HG02870 (cell line): ENCODE measurements at regions not wholly inside any gene's neighbourhood (a gene's known extent, or its start where the extent isn't known, plus 50 kb on each side); places are given as distances from the start of the nearest gene placed in this dataset.
"Not testable (repeated sequence)": the region's sequence is repeated elsewhere in the genome, so short reads cannot be mapped to it uniquely, and the experiment has no call there.

Experiments
- ATAC-seq: cut with Tn5 transposase; IDR thresholded peaks from one replicate; pipeline ENCODE4 v1.9.1; 2021; ENCODE audit warnings: mild to moderate bottlenecking, moderate library complexity; ENCODE audit not compliant: unreplicated experiment

DNA sequence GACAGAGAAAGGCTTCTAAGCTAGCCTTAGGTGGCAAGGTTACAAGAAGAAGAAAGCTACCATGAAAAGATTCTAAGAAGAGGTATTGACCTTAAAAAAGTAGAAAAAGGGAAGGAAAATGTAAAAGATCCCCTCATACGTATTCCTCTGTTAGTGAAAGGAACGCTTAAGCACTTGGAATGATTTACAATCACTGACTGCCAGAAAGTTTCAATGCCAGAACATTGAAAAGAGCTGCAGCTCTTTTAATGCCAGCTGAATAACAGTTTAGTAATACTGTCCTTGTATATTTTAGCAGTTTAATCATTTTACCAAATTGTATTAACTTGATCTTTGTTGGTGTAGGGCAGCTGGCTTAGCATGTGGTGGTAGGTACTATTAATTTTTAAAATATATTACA is 650.7 kb downstream of the FAM181B start:
- no peak for ATAC-seq

DNA sequence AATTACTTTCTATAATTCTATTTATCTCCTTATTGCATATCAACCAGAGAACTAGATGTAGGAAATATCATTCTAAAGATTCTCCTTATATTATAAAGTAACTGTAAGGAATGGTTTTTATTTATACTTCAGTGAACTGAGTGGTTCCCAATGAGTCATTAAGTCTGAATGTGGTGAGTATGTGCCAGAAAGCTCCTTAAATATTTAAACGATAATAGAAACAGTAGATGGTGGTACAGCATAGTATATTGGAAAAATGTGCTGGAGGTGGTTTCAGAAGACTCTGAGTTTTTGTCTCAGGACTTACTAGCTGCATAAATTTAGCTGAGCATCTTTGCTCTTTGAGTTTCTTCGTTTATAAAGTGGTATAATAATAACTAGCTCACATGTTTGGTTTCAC is 653.5 kb downstream of the FAM181B start:
- ATAC-seq: no peak

DNA sequence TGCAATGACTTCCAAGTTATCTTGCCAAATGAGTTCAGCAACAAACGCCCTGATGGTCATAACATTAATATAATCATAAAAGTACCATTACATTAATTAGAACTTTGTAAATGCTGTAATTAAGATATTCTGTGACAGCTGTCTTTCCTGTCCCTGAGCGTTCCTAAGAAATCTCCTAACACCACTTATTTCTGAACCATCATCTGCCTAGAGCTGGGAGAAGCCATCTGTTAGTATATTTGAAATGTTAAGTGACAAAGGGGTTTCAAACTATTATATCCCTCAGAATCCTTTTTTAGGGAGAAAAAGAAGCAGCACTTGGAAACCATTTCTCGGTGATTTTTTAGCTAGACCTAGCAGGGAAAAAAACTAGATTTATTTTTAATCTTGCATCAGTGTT is 657.5 kb downstream of the FAM181B start:
- no peak for ATAC-seq

DNA sequence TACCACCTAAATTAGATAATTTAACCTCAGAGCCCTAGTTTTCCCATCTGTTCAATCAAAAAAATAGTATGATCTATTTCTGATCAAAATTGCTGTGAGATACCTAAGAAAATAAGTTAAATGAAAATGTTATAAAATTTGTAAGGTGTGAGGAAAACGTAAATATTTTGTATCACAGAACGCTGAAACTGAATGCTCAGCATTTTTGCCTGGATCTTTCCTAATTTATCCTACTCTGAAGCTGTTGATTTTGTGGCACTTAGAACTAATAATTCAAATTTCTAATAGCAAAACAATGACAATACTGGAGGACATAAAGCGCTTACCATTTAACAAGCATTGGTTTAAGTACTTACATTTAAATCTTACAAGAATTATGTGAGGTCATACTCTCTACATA is 674.2 kb downstream of the FAM181B start:
- no peak for ATAC-seq

DNA sequence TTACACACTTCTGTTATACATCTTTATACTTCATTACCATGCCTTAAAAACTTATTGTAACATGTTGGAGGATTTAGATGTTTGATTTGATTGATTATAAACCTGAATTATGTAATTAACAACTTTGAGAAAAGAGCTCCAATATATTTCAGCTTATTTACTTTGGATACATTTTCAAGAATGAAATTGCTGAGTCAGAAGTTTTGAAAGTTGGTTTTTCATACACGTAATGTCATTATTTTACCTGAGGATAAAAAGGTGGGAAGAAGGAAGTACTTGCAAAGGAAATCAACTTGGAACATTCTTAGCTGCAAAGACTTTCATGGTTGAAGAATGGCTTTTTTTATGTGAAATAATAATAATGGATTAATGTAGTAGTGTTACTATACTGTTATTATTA is 677.2 kb downstream of the FAM181B start:
- no peak for ATAC-seq

DNA sequence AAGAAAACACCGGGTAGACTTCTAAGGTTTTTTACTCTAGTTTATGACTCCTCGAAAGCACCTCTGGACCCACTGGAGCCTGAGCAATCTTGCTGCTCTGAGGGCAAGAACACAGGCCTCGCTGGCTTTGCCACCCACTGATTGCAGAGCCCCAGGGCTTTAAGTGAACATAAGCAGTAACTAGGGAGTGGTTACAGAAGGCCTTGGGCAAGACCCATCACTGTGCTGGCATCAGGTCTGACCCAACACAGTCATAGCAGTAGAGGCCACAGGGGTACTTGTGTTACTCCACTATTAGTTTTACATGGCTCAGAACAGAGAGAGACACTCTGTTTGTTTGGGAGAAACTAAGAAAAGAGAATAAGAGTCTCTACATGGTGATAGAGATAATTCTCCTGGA is 684.5 kb downstream of the FAM181B start:
- no peak for ATAC-seq

DNA sequence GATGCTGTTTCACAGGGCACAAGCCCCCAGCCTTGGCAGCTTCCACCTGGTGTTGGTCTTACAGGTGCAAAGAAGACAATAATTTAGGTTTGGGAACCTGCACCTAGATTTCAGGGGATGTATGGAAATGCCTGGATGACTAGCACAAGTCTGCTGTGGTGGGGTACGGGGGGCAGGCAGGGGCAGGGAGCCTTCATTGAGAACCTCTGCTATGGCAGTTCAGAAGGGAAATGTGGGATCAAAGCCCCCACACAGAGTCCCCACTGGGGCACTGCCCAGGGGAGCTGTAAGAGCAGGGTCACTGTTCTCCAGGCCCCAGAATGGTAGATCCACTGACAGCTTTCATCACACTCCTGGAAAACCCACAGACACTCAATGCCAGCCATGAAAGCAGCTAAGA is 686.5 kb downstream of the FAM181B start:
- ATAC-seq: no peak

DNA sequence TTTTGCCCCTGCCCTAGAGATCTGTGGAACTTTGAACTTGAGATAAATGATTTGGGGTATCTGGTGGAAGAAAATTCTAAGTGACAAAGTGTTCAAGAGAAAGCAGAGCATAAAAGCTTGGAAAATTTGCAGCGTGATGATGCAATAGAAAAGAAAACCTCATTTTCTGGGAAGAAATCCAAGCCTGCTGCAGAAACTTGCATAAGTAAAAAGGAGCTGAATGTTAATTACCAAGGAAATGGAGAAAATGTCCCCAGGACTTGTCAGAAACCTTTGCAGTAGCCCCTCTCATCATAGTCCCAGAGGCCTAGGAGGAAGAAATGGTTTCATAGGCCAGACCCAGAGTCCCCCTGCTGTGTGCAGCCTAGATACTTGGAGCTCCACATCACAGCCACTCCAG is 686.9 kb downstream of the FAM181B start:
- ATAC-seq: no peak

DNA sequence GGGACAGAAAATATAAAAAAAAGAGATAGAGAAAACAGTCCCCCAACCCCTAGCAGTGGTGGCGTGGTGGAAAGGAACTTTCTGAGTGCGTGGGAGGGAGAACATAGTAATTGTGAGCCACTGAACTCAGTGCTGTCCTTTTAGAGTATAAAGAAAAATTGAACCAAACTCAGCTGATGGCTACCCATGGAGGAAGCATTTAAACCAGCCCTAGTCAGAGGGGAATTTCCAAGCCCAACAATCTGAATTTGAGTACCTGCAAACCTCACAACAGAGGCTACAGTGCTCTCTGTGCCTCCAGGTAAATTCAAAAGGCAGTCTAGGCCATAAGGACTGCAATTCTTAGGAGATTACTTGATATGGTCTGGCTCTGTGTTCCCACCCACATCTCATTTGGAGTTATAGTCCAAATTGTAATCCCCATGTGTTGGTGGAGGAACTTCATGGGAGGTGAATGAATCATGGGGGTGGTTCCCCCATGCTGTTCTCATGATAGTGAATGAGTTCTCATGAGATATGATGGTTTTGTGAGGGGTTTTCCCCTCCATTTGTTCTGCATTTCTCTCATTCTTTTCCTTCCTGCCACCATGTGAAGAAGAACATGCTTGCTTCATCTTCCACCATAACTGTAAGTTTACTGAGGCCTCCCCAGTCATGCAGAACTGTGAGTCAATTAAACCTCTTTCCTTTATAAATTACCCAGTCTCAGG is 687.8 kb downstream of the FAM181B start:
- ATAC-seq: no peak

DNA sequence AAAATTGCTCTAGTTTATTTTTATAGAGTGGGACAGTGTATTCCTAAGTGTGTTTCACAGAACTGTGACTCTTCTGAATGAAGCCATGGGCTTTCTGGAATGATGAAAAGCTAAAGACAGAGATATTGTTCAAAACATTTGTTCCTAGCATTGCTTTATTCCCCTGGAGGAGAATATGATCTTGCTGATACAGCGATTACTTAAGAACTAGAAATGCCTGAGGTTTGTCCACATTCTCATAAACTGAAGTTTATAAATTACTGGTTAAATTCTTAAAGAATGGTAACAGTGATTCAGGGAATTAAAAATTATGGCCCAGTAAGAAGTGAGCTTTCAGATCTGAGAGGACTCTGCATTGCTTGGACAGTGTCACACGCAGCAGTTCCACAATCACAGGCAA is 690.3 kb downstream of the FAM181B start:
- ATAC-seq: no peak

DNA sequence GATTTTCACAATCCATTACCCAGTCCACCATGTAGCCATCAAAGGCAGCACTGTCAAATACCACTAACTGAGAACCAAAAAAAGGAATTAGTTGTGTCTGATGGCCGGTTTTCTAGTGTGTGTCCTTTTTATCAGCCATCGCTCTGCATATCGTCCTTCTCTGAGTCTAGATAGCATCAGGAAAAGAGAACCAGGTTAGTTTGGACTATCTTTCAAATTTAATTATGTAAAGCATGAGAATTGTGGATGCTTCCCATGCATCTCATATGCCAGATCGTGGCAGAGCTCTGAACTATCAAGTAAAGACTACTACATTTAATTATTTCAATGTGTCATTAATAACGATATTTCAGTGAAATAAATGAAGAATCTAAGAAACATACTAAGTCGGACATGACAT is 691.9 kb downstream of the FAM181B start:
- no peak for ATAC-seq

DNA sequence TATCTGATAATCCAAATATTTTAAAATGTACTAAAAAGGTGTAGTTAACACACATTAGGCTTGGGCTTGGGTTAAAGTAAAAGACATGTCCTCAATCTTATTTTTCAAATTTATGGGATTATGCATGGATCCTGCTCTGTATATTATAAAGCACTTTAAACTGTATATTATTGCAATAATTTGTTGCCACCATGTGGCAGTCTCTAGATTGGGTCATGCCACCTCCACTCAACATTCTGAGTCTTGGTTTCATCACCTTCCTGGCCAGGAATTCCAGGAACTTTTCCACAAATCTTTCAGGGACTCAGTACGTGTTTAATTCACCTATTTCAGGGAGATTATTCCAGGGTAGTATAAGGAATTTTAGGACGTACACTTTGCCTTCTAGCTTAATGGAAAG is 695.5 kb downstream of the FAM181B start:
- ATAC-seq: no peak

DNA sequence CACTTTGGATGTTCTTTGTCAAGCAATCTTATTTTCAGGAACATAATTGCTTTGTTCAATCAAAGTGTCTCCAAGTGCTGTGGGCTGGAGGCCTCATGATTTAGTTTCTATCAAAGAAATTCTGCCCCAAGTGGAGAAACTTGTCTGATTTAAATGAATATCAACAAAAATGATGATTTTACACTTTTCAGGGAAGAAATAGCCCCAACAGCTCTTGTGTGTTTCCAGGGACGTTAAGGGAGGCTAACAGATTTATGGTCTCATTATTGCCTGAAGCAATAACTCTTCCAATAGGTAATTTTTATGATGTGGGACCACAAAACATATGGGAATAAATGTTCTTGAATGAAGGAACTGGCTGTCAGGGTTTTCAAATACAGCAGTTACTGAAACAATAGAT is 699.1 kb downstream of the FAM181B start:
- no peak for ATAC-seq

DNA sequence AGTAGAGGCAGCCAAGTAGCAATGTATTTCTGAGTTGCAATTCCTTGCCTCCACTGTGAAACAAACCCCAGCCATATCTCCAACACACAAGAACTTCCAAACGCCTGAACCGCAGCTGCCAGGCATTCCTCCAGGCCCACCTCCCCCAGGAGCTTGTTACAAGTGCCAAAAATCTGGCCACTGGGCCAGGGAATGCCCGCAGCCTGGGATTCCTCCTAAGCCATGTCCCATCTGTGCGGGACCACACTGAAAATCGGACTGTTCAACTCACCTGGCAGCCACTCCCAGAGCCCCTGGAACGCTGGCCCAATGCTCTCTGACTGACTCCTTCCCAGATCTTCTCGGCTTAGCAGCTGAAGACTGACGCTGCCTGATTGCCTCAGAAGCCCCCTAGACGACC is 706.3 kb downstream of the FAM181B start:
- not testable (repeated sequence) for ATAC-seq

DNA sequence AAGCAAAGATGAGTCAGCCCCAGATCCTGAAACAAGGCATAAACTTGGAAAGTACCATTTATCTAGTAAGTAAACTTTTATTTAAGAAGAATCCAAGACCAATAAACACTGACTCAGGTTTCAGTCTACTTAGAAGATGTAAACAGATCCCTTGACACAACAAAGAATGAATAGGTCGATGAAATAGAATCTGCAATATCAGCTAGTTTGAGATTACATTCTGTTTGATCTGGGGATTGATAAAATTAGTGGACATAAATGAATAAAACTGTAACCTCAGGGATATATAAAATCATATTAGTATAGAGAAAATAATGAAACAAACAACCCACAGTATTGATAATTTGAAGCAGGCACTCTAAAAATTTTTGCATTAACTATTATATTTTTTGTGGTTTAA is 708.9 kb downstream of the FAM181B start:
- no peak for ATAC-seq

DNA sequence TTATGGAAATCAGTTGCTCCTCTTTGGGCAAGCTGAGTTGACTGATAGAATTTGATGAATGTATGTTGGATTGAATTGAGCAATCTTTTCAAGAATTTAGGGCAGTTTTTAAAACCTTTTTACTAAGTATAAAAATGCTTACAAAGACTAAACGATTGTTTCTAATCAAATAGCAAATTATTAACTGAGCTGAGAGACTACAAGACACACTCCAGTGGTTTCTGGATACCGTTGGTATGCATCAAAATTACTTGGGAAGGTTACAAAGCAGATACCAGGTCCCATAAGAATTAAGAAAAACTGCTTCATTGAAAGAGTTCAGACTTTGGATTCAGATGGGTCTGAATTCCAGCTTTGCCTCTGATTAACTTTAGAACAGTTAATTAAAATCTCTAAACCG is 721.4 kb downstream of the FAM181B start:
- ATAC-seq: no peak

DNA sequence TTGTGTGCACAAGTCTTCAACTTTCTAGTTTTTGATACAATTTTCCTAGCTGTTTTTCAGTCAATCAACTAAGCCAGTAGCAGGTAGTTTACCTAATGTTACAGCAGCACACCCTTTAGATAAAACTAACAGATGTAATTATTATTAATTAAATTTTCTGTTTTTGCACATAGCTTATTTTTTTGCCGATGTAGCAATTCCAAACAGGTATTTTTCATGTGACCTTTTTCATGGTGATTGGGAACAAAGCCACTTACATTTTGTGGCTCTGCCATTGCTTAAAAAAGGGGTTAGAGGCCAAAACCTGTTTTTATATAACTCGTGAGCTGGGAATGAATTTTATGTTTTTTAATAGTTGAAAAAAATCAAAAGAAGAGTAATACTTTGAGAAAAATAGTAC is 724.5 kb downstream of the FAM181B start:
- no peak for ATAC-seq

DNA sequence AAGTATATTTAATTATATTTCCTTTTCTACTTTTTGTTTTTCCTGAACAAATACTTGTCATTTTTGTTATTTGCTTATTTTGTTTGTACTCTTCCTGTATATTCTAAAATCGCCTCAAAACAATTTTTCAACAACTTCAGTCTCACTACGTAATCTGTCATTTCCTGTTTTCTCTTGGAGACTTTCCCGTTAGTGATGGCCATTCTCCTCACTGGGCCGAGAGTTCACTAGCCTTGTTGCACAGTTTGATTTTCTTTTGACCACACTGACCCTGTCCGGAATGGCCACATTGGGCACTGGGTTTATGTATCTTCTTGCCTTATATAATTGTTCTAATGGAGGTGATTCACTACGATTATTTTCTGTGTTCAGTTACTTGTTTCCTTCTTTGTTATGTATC is 726.1 kb downstream of the FAM181B start:
- ATAC-seq: no peak

DNA sequence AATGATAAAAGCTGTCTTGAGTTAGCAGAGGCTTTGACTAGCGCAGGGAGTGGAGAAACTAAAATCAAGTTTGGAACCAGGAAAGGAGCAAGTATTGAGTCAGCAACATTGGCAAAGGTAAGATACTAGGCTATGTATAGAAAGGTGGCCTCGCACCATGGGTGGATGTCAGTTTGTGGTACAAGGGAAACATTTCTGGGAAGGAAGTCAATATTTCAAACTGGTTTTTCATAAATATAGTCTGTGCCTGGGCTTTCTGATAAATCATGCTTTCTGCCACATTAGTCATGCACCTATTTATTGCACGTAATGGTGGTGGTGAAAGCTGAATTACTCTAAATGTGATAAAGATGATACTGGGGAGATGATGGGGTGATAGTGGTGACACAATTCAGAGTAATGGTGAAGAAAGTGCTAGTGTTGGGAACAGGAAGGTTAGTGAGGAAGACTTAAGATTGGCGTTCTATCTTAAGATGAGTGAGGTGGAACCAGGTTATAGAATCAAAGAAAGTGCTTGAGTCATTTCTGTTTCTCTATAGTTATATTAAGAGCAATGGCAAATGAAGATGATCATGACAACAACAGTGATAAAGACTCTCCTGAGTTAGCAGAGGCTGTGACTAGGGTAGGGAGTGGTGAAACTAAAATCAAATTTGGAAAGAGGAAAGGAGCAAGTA is 729.0 kb downstream of the FAM181B start:
- no peak for ATAC-seq

DNA sequence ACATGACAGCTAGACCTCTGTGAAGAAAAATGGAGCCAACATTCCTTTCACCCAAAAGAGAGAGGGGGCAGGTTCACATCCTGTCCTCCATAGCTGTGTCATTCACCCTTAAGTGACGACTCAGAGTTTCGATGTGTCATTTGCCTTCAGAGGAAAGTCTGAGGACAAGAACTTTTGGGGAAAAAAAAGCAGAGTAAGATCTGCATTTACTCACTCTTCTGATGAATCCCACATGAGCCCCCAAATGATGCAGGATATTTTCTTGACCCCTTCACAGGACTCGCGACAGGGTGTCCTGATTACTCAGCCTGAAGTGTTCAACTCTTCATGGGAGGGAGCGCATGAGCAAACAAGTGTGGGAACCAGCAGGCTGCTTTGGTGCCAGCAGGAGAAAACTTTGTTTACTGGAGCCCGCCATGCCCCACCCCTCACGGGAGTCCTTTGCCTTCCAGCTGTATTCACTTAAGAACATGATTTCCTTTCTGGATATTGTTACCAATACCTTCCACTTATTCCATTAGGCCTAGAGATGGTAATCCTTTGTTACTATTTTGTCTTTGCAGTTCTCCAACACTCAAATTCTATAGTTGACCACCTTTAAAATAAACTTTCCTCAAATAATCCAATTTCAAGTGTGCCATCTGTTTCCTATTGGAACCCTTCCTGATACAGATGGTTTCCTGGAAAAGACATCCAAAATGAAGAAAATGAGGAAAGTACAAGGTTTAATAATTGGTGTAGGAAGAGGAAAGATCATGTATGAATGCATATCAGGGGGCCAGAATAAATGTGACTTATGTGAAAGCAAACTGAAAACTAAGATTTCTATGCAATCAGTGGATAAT is 729.8 kb downstream of the FAM181B start:
- ATAC-seq: no peak

DNA sequence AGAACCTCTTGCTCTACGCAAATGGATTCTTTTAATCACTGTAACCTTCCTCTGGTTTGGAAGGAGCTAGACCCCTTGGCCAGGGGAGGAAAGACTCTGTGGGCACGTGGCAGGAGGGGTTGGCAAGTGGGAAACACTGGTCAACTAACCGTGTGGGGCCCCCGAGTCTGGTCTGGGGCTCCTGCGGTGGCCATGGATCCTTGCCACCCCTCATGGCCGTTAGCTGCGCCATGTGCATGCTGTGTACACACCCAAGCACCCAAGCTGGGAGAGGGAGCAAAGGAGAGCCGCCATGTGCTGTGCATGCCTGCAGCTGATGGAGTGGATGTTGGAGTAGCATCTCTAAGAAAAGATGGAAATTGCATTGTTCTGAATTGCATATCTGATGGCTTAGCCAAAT is 730.6 kb downstream of the FAM181B start:
- no peak for ATAC-seq

DNA sequence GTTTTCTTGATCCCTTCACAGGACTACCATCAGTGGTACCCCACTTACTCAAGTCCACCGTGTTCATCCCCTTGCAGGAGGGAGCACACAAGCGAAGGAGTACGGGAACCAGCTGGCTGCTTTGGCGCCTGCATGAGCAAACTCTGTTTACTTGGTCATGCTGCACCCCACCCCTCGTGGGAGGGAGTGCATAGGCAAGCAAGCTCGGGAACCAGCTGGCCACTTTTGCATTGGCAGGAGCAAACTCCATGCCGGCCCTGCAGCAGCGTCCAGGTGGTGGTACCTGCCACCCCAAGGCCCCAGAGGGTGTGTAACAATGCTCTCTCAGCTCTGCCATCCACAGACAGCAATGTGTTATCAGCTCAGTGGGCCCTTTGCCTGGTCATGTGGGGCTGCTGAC is 737.8 kb downstream of the FAM181B start:
- ATAC-seq: no peak
